ENCODE measurements at regions not wholly inside any gene's neighbourhood (a gene's known extent, or its start where the extent isn't known, plus 50 kb on each side); places are given as distances from the start of the nearest gene placed in this dataset.
"Not testable (repeated sequence)": the region's sequence is repeated elsewhere in the genome, so short reads cannot be mapped to it uniquely, and the experiment has no call there.

DNA sequence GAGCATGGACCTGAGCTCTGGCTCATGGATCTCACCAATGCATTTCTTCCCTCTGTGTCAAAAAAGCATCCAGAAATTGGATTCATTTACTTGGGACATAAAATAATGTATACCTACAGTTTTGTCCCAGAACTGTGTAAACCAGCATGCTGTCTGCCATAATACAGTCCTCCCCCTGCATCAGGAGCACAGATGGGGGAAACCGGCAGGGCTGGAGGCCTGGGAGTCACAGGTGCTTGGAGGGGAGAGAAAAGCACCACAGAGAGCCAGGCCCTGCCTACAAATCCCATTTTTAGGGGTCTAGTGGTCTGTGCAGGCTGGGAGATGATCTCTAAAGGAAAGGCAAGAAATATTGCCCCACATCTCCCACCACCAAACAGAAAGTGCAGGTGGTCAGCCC lies 91.8 kb downstream of the POTEH start:
- H3K27ac Mint-ChIP-seq (ENCODE audit: unreplicated experiment); H3K36me3 Mint-ChIP-seq (ENCODE audit: insufficient read depth, unreplicated experiment); intact Hi-C loops (cut with micrococcal nuclease; ENCODE audit: unreplicated experiment); H3K36me3 ChIP-seq (ENCODE audit: control insufficient read depth, insufficient read depth, low read length); DNase-seq; H3K27me3 Mint-ChIP-seq (ENCODE audit: insufficient read depth, unreplicated experiment); H3K4me1 Mint-ChIP-seq (ENCODE audit: low read depth, unreplicated experiment); BruUV-seq (replicated peaks); POLR2A ChIA-PET; H3K4me3 ChIP-seq (ENCODE audit: low read depth, low read length); H3K4me1 ChIP-seq; CTCF ChIA-PET; H3K27me3 ChIP-seq (replicated peaks; ENCODE audit: control insufficient read depth, insufficient read depth, low read length); H3K9me3 Mint-ChIP-seq (ENCODE audit: unreplicated experiment); H3K9me3 ChIP-seq; H3K4me3 Mint-ChIP-seq (ENCODE audit: unreplicated experiment): not testable (repeated sequence)

- not testable (repeated sequence) for BruUV-seq (replicated peaks); H3K4me1 Mint-ChIP-seq (ENCODE audit: low read depth, unreplicated experiment)
Observed at GRCh38 chr22:15782933-15783332, 93.1 kb downstream of the POTEH start.

DNA sequence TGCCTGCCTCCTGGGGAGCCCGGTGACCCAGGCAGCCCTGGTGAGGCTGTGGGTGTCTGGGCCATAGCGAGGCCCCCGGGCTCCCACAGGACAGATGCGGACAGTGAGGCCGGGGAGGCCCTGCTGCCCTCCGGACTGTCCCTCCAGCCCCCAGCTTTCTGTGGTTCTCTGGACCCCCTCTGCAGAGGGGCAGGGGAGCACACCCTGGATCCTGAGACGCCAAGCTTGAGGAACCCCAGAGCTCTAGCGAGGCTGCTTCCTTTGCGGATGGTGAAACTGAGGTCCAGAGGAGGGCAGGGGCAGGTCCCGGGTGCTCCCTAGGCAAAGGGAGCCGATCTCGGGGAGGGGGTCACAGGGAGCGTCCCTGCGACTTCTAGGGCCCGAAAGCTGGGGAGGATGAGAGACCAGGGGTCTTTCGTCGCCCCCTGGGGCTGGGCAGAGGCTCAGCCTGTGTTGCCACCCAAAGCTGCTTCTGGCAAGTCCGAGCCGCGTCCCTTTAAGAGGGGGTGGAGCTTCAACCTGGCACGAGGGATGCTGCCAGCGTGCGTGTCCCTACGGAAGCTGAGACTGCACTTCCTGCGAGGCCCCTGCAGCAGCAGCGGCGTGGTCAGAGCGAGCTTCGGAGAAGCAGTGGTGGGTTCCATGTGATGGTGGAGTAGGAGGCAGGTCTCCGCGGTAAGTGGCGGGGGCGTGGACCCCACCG lies 94.7 kb downstream of the POTEH start:
- H3K4me1 Mint-ChIP-seq (ENCODE audit: low read depth, unreplicated experiment); CTCF ChIA-PET; intact Hi-C loops (cut with micrococcal nuclease; ENCODE audit: unreplicated experiment); H3K27ac Mint-ChIP-seq (ENCODE audit: unreplicated experiment); H3K36me3 ChIP-seq (ENCODE audit: control insufficient read depth, insufficient read depth, low read length); H3K27me3 ChIP-seq (replicated peaks; ENCODE audit: control insufficient read depth, insufficient read depth, low read length); BruUV-seq (replicated peaks); H3K9me3 ChIP-seq; POLR2A ChIA-PET; H3K4me3 ChIP-seq (ENCODE audit: low read depth, low read length); H3K9me3 Mint-ChIP-seq (ENCODE audit: unreplicated experiment); DNase-seq; H3K4me3 Mint-ChIP-seq (ENCODE audit: unreplicated experiment); H3K4me1 ChIP-seq; H3K27me3 Mint-ChIP-seq (ENCODE audit: insufficient read depth, unreplicated experiment); H3K36me3 Mint-ChIP-seq (ENCODE audit: insufficient read depth, unreplicated experiment): not testable (repeated sequence)

More at GRCh38 chr22:15782933-15783332, 93.1 kb downstream of the POTEH start:
- intact Hi-C loops (cut with micrococcal nuclease; ENCODE audit: unreplicated experiment); H3K36me3 ChIP-seq (ENCODE audit: control insufficient read depth, insufficient read depth, low read length); H3K27me3 ChIP-seq (replicated peaks; ENCODE audit: control insufficient read depth, insufficient read depth, low read length); POLR2A ChIA-PET; H3K9me3 Mint-ChIP-seq (ENCODE audit: unreplicated experiment); H3K27me3 Mint-ChIP-seq (ENCODE audit: insufficient read depth, unreplicated experiment); H3K4me3 ChIP-seq (ENCODE audit: low read depth, low read length); H3K4me1 ChIP-seq; CTCF ChIA-PET; DNase-seq; H3K36me3 Mint-ChIP-seq (ENCODE audit: insufficient read depth, unreplicated experiment); H3K9me3 ChIP-seq; H3K27ac Mint-ChIP-seq (ENCODE audit: unreplicated experiment); H3K4me3 Mint-ChIP-seq (ENCODE audit: unreplicated experiment): not testable (repeated sequence)

DNA sequence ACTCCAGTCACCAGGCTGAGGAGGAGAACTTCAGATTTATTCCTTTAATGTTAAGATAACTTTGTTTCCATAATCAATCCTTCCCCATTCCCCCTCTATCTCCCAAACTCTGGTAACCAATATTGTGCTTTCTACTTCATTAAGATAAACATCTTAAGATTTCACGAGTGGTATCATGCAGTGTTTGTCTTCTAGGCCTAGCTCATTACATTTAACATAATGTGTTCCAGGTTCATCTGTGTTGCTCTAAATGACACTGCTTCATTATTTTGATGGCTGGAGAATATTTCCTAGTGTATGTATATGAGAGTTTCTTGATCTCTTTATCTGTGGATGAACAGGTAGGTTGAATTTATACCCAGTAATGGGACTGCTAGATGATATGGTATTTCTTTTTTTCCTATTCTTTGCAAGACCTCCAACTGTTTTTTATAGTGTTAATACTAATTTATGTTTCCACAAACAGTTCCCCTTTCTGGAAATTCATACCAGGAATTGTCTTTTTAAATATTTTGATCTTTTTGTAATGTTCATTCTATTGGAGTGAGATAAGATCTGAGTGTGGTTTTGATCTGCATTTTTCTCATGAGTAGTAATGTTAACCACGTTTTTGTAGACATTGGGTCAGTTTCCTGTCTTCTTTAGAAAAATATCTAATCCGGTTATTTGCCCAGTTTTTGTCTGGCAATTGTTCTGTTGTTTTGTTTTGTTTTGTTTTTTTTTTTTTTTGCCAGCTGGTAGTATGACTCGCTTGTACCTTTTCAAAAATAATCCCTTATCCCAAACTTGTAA lies 97.3 kb downstream of the POTEH start:
- intact Hi-C loops (cut with micrococcal nuclease; ENCODE audit: unreplicated experiment); DNase-seq; H3K27me3 Mint-ChIP-seq (ENCODE audit: insufficient read depth, unreplicated experiment); H3K4me3 ChIP-seq (ENCODE audit: low read depth, low read length); CTCF ChIA-PET; H3K36me3 Mint-ChIP-seq (ENCODE audit: insufficient read depth, unreplicated experiment); H3K9me3 Mint-ChIP-seq (ENCODE audit: unreplicated experiment); BruUV-seq (replicated peaks); POLR2A ChIA-PET; H3K4me1 Mint-ChIP-seq (ENCODE audit: low read depth, unreplicated experiment); H3K4me1 ChIP-seq; H3K27ac Mint-ChIP-seq (ENCODE audit: unreplicated experiment); H3K27me3 ChIP-seq (replicated peaks; ENCODE audit: control insufficient read depth, insufficient read depth, low read length); H3K9me3 ChIP-seq; H3K36me3 ChIP-seq (ENCODE audit: control insufficient read depth, insufficient read depth, low read length): not testable (repeated sequence)
- peak overlapping the region; percentile 60 for H3K4me3 Mint-ChIP-seq (ENCODE audit: unreplicated experiment)

- intact Hi-C loops (cut with micrococcal nuclease; ENCODE audit: unreplicated experiment); BruUV-seq (replicated peaks); H3K9me3 Mint-ChIP-seq (ENCODE audit: unreplicated experiment); H3K36me3 ChIP-seq (ENCODE audit: control insufficient read depth, insufficient read depth, low read length); DNase-seq; H3K4me3 ChIP-seq (ENCODE audit: low read depth, low read length); CTCF ChIA-PET; POLR2A ChIA-PET; H3K27me3 ChIP-seq (replicated peaks; ENCODE audit: control insufficient read depth, insufficient read depth, low read length); H3K27me3 Mint-ChIP-seq (ENCODE audit: insufficient read depth, unreplicated experiment); H3K4me1 ChIP-seq; H3K27ac Mint-ChIP-seq (ENCODE audit: unreplicated experiment); H3K9me3 ChIP-seq; H3K4me1 Mint-ChIP-seq (ENCODE audit: low read depth, unreplicated experiment); H3K4me3 Mint-ChIP-seq (ENCODE audit: unreplicated experiment); H3K36me3 Mint-ChIP-seq (ENCODE audit: insufficient read depth, unreplicated experiment): not testable (repeated sequence)
Observed at GRCh38 chr22:15791557-15791956, 101.7 kb downstream of the POTEH start.

GRCh38 chr22:15799935-15800334 lies 110.1 kb downstream of the POTEH start:
- H3K36me3 ChIP-seq (ENCODE audit: control insufficient read depth, insufficient read depth, low read length); H3K4me1 ChIP-seq; intact Hi-C loops (cut with micrococcal nuclease; ENCODE audit: unreplicated experiment); BruUV-seq (replicated peaks); H3K4me3 Mint-ChIP-seq (ENCODE audit: unreplicated experiment); POLR2A ChIA-PET; H3K27me3 ChIP-seq (replicated peaks; ENCODE audit: control insufficient read depth, insufficient read depth, low read length); DNase-seq; H3K4me3 ChIP-seq (ENCODE audit: low read depth, low read length); H3K27ac Mint-ChIP-seq (ENCODE audit: unreplicated experiment); H3K4me1 Mint-ChIP-seq (ENCODE audit: low read depth, unreplicated experiment); CTCF ChIA-PET; H3K36me3 Mint-ChIP-seq (ENCODE audit: insufficient read depth, unreplicated experiment); H3K9me3 Mint-ChIP-seq (ENCODE audit: unreplicated experiment); H3K27me3 Mint-ChIP-seq (ENCODE audit: insufficient read depth, unreplicated experiment); H3K9me3 ChIP-seq: not testable (repeated sequence)
